ENCODE measurements at regions not wholly inside any gene's neighbourhood (a gene's known extent, or its start where the extent isn't known, plus 50 kb on each side); places are given as distances from the start of the nearest gene placed in this dataset.
A peak's percentile ranks its signal among the peaks of the same experiment; 100 is the strongest.

- DNase-seq (ENCODE audit: low read depth, low spot score): no peak
Observed at GRCh38 chr17:34171245-34171818, 83.8 kb upstream of the CCL2 start.

- DNase-seq (ENCODE audit: low read depth, low spot score): no peak
Observed at GRCh38 chr17:34172390-34172918, 82.6 kb upstream of the CCL2 start.

DNA sequence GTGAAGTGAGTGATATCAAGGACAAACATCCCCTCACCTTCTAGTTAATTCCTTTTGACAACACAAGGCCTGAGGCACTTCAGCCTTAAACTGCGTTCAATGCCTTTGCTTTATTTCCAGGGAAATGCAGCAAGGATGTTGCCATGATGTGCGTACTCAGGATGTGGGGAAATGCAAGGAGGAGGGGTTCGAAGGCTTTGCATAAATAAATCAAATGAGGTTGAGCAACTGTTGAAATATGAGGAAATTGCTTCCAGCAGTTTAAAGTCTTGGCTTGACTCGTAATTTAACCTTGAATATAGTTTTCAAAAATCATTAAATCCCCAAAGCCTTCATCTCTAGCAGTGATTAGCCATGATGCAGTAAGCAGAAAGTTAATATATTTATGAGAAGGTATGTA is 81.8 kb upstream of the CCL2 start:
- no peak for DNase-seq (ENCODE audit: low read depth, low spot score)

DNA sequence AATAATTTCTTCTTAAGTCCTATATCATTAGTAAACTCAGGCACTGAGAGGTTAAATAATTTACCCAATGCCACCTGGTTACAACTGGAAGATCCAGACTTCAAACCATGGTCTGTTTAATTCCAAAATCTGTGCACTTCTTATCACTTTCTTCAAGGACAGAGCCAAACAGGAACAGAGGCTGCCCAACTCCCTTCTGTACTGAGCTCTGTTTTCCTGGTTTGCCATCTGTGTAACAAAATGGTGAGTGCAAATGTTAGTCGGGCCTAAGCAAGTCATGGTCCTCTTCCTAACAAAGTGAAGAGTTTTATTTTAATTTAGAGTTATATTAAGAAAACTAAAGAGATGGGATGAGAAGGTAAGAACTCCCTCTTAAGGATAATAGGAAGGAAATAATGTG is 80.6 kb upstream of the CCL2 start:
- DNase-seq (ENCODE audit: low read depth, low spot score): no peak

- DNase-seq (ENCODE audit: low read depth, low spot score): no peak
Observed at GRCh38 chr17:34176440-34176839, 78.6 kb upstream of the CCL2 start.

DNA sequence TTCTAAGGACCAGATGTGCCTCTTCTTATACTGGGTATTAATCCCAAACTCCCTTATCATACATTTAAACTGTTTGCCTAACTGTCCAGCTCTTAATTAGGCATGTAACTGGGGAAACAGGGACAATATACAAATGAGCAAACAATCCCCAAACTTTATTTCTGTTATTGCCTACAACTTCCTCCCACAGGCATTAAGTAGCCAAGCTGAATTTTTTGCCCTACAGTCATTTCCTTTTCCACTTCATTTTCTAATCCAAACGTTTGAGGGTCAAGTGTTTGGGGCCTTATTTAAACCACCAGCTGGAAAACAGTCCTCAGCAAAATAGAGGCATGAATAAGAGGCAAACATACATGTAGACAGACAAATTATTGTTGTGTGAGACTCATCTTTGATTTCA is 77.4 kb upstream of the CCL2 start:
- DNase-seq (ENCODE audit: low read depth, low spot score): no peak

- DNase-seq (ENCODE audit: low read depth, low spot score): no peak
Observed at GRCh38 chr17:34178092-34178491, 77.0 kb upstream of the CCL2 start.

DNA sequence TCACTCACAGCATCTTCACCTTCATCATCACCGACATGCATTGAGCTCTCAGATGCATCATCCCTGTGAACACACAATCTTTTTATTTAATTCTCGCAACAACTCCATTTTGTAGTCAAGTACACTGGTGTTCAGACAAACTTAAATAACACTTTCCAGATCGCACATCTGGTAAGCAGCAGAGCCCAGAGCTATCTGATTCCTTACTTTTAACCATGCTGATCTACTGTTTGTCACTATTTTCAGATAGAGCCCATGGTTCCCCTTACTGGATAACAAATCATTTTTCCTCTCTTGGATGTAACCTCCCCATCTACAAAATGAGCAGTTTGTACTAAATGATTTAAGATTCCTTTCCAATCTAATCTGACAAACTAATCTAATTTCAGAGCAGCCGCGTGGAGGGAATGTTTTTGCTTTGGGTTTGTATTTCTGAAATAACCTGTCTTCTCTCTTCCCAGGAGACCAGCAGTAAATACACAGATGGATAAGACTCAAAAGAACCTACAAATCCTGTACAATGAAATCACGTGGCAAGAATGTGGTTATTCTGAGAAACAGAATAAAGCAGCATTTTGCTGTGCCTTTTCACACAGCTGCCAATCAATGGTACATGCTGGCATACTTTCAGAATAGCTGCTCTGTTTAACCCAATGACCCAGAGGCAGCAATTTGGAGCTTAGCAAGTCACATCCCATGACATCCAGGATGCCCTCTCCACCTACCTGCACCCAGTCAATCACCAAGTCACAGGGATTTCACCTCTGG is 72.9 kb upstream of the CCL2 start:
- DNase-seq (ENCODE audit: low read depth, low spot score): no peak

DNA sequence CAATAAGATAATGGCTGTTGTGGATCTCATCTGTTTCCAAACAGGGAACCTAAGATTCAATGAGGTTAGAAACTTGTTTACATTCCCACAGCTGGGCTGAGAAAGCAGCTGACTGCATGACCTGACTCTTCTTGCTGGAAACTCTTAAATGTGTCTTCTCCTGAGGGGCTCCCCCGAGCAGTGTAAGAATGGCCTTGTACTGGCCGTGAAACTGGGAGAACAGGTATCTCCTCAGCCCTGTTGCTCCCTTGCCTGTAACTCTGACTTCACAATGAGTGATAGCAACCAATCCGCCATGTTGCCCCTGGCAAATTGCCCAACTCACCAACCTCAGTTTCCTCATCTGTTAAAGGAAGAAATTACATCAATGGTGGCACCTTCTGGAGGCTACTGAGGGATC is 59.1 kb upstream of the CCL2 start:
- no peak for DNase-seq (ENCODE audit: low read depth, low spot score)

DNA sequence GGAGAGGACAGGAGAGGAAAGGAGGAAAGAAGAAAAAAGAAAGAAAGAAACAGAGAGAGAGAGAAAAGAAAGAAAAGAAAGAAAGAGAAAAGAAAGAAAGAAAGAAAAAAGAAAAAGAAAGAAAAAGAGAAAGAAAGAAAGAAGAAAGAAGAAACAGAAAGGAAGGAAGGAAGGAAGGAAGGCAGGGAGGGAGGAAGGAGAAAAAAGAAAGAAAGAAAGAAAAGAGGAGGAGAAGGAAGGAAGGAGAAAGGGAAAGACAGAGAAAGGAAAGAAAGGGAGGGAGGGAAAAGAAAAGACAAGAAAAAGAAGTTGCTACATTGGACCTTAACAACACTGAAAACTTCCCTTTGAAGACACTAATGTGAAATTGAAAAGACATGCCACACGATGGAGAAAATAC is 56.6 kb upstream of the CCL2 start:
- no peak for DNase-seq (ENCODE audit: low read depth, low spot score)

DNA sequence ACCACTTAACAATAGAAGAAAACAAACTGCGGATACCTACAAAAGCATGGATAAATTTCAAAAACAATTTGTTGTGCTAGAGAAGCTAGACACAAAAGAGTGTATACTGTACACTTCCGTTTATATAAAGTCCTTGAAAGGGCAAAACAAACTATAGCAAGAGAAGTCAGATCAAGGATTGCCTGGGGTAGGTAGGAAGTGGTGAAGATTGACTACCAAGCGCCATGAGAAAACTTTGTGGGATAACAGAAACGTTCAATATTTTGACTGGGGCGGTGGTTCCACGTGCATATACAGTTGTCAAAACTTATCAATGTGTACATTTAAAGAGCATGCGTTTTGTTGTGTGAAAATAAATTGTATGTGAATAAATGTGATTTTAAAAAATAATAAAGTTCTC is 55.6 kb upstream of the CCL2 start:
- DNase-seq (ENCODE audit: low read depth, low spot score): no peak

- DNase-seq (ENCODE audit: low read depth, low spot score): peak; percentile 21
Observed at GRCh38 chr17:34199932-34200534, 55.1 kb upstream of the CCL2 start.

DNA sequence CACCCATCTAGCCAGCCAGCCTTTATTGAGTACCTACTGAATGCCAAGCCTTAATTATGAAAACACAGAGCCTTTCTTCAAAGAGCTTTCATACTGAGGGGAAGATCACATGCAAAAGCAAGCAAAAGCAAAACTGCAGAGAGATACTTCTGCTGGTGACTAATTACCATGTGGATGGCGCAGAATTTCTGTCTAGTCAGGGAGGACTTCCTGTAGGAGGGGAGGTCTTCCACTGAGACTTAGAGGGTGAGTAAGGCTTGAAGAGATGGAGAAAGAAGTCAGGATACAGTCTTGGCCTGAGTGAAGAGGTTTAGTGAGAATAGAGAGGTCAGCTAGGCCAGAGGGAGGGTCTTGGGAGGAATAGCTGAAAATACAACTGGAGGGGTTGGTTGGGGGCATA is 53.9 kb upstream of the CCL2 start:
- no peak for DNase-seq (ENCODE audit: low read depth, low spot score)

DNA sequence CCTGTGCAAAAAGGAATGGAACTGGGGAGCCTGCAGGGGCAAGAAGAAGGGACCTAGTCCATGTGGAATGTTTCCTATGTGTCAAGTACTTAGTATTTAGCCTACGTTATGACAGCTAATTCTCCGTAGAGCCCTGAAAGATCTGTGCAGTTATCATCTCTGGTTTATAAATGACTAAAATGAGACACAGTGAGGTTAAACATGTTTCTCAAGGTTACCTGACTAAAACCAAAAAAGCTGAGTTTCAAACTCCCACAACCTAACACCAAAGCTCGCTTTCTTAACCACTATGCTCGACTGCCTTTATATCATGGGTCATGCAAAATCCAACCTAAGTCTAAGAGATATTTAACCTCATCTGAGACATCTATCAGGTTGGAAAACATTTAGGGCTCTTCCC is 53.3 kb upstream of the CCL2 start:
- DNase-seq (ENCODE audit: low read depth, low spot score): no peak

DNA sequence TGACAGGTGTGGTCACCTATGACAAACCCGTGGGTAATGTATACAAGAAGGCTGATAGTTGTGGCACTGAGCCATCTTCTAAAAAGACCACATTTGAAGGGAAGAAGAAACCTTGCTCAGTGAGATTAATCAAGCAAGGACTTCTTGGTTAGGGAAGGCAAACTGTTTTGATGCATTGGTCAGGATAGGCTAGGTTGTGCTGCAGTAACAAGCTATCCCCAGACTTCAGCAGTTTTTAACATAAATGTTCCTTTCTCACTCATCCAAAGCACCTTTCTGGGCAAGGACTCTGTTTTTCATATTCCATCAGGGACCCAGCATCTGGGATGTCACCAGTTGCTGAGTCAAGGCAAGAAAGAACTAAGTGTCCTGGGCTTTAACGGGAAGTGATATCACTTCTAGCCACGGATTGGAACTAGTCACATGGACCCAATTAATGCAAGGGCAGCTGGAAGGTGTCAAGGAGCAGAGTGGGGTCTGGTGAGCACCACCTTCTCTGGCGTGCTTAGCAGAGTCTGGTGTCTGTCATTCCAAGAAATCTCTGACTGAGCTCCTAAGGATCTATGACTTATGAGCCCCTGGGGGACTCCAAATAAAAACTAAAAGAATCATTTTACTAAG is 52.0 kb upstream of the CCL2 start:
- no peak for DNase-seq (ENCODE audit: low read depth, low spot score)

GRCh38 chr17:34204402-34204801 is 50.7 kb upstream of the CCL2 start:
- DNase-seq (ENCODE audit: low read depth, low spot score): no peak

Data from brain pericyte (primary cell).